Stimulated activated CD8-positive, alpha-beta memory T cell treated with anti-CD3 and anti-CD28 coated beads, Interleukin-15, amount 100 ng/mL, for 4 hours (primary cell): ENCODE measurements at regions not wholly inside any gene's neighbourhood (a gene's known extent, or its start where the extent isn't known, plus 50 kb on each side); places are given as distances from the start of the nearest gene placed in this dataset.

Experiments
- DNase-seq, 2 donors: peaks; one replicate each; pipeline ENCODE4 v3.0.0-alpha.2; 2020; ENCODE audit warnings: low read depth in 2 of 2

- no peak for DNase-seq
Measured at GRCh38 chr12:107277855-107278254, 184.5 kb upstream of the CRY1 start.

- no peak for DNase-seq
Measured at GRCh38 chr12:107282628-107283027, 189.3 kb upstream of the CRY1 start.

DNA sequence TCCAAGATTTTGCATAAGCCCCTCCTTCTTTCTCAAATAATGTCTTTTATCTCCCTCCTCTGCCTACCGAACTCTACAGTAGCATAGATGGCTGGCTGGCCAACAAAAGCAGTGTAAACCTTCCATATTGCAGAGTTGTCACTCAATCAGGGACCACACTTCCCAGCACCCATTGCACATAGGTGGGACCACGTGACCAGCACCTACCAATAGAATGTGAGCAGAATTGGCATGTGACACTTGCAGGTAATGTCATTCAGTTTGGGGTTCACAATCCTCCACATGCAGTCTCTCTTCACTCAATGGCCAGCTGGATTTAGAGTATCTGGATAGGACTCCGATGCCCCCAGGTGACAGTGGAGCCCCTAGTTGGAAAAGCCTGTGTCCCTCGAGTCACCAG is 190.3 kb upstream of the CRY1 start:
- no peak for DNase-seq

GRCh38 chr12:107284692-107285091 is 191.3 kb upstream of the CRY1 start:
- DNase-seq: no peak

- no peak for DNase-seq
Measured at GRCh38 chr12:107287436-107288413, 194.4 kb upstream of the CRY1 start.

- DNase-seq: no peak
Measured at GRCh38 chr12:107288414-107289127, 195.2 kb upstream of the CRY1 start.

- DNase-seq: no peak
Measured at GRCh38 chr12:107291018-107291417, 197.7 kb upstream of the CRY1 start.

DNA sequence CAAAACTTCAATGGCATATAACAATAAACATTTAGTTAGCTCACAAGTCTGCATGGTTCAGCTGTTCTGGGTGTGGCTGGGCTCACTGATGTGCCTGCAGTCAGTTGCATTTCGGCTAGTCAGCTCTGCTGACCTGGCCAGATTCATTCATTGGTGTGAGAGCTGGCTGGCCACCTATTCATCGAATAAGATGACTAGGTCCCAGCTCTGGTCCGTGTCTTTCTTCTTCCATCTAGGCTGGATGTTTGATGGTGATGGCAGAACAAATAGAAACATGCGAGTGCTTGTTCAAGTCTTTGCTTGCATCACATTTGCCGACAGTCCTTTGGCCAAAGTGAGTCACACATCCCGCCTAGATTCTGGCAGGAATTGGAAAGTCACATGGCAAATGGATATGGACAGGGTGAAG is 203.3 kb upstream of the CRY1 start:
- DNase-seq: no peak

- no peak for DNase-seq
Measured at GRCh38 chr12:107302649-107303341, 209.4 kb upstream of the CRY1 start.

- no peak for DNase-seq
Measured at GRCh38 chr12:107304588-107305532, 211.5 kb upstream of the CRY1 start.

- no peak for DNase-seq
Measured at GRCh38 chr12:107306141-107306659, 212.9 kb upstream of the CRY1 start.

DNA sequence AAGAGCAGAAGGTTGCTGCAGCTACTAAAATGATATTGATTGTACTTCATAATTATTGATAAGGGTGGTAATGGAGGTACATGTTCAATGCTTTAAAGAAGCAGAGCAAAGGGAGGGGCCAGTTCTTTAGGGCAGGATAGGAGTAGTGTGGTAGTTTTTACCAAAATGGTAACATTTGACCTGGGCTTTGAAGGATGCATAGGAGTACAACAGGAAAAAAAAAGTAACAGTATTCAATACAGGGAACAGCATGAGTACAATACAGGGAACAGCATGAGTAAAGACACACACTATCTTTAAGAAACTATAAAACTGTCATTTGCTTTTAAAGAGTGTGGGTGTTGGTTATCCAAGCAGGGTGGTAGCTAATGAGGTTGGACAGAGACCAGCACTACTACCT is 215.0 kb upstream of the CRY1 start:
- DNase-seq: no peak

GRCh38 chr12:107309020-107309419 is 215.7 kb upstream of the CRY1 start:
- no peak for DNase-seq

GRCh38 chr12:107310621-107311020 is 217.3 kb upstream of the CRY1 start:
- DNase-seq: no peak

GRCh38 chr12:107311682-107312081 is 218.3 kb upstream of the CRY1 start:
- no peak for DNase-seq

GRCh38 chr12:107317751-107318555 is 224.6 kb upstream of the CRY1 start:
- DNase-seq: peak; percentile 68 to 72

DNA sequence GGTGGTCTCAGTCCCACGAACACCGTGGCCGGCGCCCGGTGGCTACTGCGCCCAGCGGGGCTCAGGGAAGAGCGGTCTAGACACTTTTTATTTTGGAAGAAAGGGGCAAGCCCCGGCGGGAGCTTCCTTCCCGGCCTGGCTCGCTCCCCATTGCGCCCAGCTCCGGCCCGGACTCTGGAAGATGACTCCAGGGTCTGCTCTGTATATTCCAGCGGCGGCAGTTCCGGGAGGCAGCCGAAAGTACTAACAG is 225.1 kb upstream of the CRY1 start:
- DNase-seq: no peak

- DNase-seq: no peak
Measured at GRCh38 chr12:107318806-107319532, 225.6 kb upstream of the CRY1 start.

GRCh38 chr12:107319533-107320032 is 226.2 kb upstream of the CRY1 start:
- no peak for DNase-seq
